ENCODE measurements at regions not wholly inside any gene's neighbourhood (a gene's known extent, or its start where the extent isn't known, plus 50 kb on each side); places are given as distances from the start of the nearest gene placed in this dataset.

GRCh38 chr6:21858076-21858475 lies 264.5 kb downstream of the SOX4 start:
- TF ChIP-seq, protein P1, sequence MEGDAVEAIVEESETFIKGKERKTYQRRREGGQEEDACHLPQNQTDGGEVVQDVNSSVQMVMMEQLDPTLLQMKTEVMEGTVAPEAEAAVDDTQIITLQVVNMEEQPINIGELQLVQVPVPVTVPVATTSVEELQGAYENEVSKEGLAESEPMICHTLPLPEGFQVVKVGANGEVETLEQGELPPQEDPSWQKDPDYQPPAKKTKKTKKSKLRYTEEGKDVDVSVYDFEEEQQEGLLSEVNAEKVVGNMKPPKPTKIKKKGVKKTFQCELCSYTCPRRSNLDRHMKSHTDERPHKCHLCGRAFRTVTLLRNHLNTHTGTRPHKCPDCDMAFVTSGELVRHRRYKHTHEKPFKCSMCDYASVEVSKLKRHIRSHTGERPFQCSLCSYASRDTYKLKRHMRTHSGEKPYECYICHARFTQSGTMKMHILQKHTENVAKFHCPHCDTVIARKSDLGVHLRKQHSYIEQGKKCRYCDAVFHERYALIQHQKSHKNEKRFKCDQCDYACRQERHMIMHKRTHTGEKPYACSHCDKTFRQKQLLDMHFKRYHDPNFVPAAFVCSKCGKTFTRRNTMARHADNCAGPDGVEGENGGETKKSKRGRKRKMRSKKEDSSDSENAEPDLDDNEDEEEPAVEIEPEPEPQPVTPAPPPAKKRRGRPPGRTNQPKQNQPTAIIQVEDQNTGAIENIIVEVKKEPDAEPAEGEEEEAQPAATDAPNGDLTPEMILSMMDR (IDR thresholded peaks at IDR 0.05; ENCODE audit: insufficient read depth, missing control alignments), result no peak
- DNase-seq (ENCODE audit: insufficient read length, low spot score) (no peak), FAIRE-seq (no peak)

DNA sequence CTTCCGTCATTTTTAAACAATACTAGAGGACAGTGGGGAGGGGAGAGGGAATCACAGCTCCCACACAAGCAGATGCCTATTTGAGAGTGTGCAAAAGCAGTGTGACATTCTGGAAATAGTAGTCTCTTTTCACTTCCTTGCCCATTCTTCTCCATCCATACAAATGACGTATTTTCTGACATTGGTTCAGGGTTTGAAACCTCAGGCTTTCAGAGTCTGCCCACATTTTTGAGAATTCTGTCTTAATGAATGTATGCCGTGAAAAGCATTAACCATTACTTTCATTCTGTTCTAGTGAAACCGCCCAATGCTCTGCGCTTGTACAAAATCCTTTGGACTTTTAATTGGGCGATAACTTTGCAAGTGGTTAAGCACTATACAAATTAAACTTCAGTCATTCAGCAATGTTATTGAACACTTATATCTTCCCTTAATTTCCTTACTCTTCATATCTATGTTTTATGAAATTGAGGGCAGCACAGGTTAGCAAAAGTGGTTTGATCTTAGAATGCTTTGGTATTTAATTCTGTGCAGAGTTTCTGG lies 265.7 kb downstream of the SOX4 start:
- DNase-seq (ENCODE audit: insufficient read length, low spot score), result no peak
- FAIRE-seq, result no peak
- TF ChIP-seq, protein P1 (IDR thresholded peaks at IDR 0.05; ENCODE audit: insufficient read depth, missing control alignments), result no peak

DNA sequence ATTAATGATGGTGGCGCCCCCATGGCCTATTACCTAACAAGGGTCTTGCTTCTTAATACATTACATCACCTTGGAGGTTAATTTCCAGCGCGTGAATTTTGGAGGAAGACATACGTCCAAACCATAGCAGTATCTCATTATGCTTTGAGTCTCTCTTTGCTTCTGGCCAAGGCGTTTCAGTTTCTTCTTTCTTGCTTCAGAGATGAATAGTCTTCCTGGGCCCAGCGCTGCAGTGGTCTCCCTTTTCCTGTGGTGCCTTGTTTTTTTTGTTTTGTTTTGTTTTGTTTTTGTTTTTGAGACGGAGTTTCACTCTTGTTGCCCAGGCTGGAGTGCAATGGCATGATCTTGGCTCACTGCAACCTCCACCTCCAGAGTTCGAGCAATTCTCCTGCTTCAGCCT lies 268.4 kb downstream of the SOX4 start:
- DNase-seq (ENCODE audit: insufficient read length, low spot score) (no peak), FAIRE-seq (no peak)
- TF ChIP-seq, protein P1 (IDR thresholded peaks at IDR 0.05; ENCODE audit: insufficient read depth, missing control alignments), result no peak

DNA sequence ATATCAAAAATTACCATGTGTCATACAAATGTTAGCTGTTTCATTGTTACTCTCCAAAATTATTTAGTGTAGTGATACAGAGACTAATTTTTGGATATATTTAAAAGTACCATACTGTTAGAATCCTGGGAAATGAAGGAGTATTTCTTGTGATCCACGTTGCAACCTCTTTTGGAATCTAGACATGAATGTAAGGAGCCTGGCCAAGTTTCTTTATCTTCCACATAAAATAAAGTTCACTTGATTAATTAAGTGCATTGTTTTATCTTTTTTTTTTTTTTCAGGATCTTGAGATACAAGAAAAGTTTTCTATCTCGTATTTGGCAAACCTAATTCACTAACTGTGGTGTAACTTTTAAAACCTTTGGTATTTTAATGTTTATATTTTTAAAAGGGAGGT lies 270.7 kb downstream of the SOX4 start:
- TF ChIP-seq, protein P1 (IDR thresholded peaks at IDR 0.05; ENCODE audit: insufficient read depth, missing control alignments), result no peak

GRCh38 chr6:21868226-21868625 lies 274.7 kb downstream of the SOX4 start:
- FAIRE-seq (no peak), DNase-seq (ENCODE audit: insufficient read length, low spot score) (no peak)
- TF ChIP-seq, protein P1 (IDR thresholded peaks at IDR 0.05; ENCODE audit: insufficient read depth, missing control alignments), result no peak

More for the DNA sequence above, 270.7 kb downstream of the SOX4 start:
- FAIRE-seq (no peak), DNase-seq (ENCODE audit: insufficient read length, low spot score) (no peak)

- TF ChIP-seq, protein P1 (IDR thresholded peaks at IDR 0.05; ENCODE audit: insufficient read depth, missing control alignments), result no peak
- DNase-seq (ENCODE audit: insufficient read length, low spot score), result no peak
- no peak for FAIRE-seq
Measured at GRCh38 chr6:21869085-21869771, 275.7 kb downstream of the SOX4 start.

GRCh38 chr6:21870076-21870730 lies 276.7 kb downstream of the SOX4 start:
- DNase-seq (ENCODE audit: insufficient read length, low spot score) (no peak), FAIRE-seq (no peak)
- TF ChIP-seq, protein P1 (IDR thresholded peaks at IDR 0.05; ENCODE audit: insufficient read depth, missing control alignments), result no peak
